ENCODE measurements at regions not wholly inside any gene's neighbourhood (a gene's known extent, or its start where the extent isn't known, plus 50 kb on each side); places are given as distances from the start of the nearest gene placed in this dataset.
"Not testable (repeated sequence)": the region's sequence is repeated elsewhere in the genome, so short reads cannot be mapped to it uniquely, and the experiment has no call there.

- no peak for ATAC-seq
- intact Hi-C loops (cut with DNase I) = no loop called here
Measured at GRCh38 chr5:118522626-118523025, 465.7 kb downstream of the DTWD2 start.

DNA sequence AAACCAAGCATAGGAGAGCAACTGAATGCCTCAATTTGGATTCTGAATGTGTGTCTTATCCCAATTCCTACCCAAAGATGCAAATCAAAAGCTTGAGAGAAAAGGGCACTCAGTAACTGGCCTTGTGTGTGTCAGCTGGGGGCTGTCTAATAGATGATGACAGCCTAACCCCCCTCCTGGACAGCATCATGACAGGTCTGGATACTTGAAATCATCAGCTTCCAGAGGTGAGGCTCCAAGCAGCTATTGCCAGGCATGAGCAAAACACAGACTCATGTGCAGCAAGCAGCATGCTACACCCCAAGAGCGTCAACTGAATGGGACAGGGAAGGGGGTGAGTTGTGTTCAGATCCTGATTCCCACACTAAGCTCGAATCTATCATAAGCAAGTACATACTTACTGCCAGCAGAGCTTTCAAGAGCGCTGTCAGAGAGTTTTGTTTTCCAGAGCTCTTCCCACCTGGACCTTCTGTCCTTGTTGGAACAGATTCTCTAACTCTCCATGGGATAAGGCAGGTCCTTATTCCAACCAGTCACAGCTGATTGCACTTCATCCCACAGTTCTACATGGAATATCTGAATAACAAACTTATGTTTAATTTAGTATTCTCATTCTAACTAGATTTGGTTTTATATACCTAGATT is 467.5 kb downstream of the DTWD2 start:
- DNase-seq (ENCODE audit: low spot score) = no peak
- no peak for ATAC-seq
- intact Hi-C loops (cut with DNase I) = no loop called here

More at GRCh38 chr5:118522626-118523025, 465.7 kb downstream of the DTWD2 start:
- no peak for DNase-seq (ENCODE audit: low spot score)

DNA sequence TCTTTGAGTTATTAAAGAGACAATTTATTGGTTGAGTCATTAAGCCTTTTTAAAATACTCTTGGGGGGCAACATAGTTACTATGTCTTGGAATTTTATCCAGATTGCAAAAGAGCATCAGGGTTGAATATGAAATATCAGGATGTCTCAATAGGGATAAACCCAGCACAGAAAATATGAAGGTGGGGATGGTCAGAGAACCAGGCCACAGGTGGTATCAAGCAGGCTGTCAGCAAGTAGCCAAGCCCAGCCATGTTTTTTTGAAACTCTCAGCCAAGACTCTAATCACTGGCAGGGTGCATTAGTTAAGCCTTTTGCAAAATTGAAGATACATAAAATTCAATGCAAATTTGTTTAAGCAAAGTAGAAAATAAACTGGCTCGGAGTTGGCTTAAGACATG is 468.9 kb downstream of the DTWD2 start:
- DNase-seq (ENCODE audit: low spot score) (no peak), ATAC-seq (no peak)
- intact Hi-C loops (cut with DNase I) = no loop called here

GRCh38 chr5:118518720-118519119 is 469.6 kb downstream of the DTWD2 start:
- intact Hi-C loops (cut with DNase I) = no loop called here
- no peak for ATAC-seq
- DNase-seq (ENCODE audit: low spot score) = no peak

- intact Hi-C loops (cut with DNase I) = no loop called here
- DNase-seq (ENCODE audit: low spot score) (no peak), ATAC-seq (no peak)
Measured at GRCh38 chr5:118511846-118512245, 476.5 kb downstream of the DTWD2 start.

- no peak for ATAC-seq
- intact Hi-C loops (cut with DNase I) = no loop called here
- no peak for DNase-seq (ENCODE audit: low spot score)
Measured at GRCh38 chr5:118506217-118506852, 482.0 kb downstream of the DTWD2 start.

DNA sequence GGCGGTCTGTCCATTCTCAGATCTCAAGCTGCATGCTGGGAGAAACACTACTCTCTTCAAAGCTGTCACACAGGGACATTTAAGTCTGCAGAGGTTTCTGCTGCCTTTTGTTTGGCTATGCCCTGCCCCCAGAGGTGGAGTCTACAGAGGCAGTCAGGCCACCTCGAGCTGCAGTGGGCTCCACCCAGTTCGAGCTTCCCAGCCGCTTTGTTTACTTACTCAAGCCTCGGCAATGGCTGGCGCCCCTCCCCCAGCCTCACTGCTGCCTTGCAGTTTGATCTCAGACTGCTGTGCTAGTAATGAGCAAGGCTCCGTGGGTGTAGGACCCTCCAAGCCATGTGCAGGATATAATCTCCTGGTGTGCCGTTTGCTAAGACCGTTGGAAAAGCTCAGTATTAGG is 486.1 kb downstream of the DTWD2 start:
- ATAC-seq; intact Hi-C loops (cut with DNase I); DNase-seq (ENCODE audit: low spot score): not testable (repeated sequence)

DNA sequence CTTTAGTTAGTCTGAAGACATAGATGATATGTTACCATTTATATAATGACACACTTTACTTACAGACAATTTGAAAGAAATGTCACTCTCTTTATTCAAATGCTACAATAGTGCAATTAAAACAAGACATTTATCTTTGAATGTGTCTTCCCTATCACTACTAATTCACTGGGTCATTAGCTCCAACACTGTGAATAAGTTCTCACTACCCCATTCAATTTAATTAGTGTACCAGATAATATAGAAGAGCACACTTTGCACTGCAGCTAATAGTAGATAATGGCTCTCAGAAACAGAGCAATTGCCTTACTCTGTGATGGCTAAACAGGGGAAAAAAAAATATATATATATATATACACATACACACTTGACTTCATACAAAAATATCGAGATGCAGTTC is 497.0 kb downstream of the DTWD2 start:
- no peak for ATAC-seq
- DNase-seq (ENCODE audit: low spot score) = no peak

DNA sequence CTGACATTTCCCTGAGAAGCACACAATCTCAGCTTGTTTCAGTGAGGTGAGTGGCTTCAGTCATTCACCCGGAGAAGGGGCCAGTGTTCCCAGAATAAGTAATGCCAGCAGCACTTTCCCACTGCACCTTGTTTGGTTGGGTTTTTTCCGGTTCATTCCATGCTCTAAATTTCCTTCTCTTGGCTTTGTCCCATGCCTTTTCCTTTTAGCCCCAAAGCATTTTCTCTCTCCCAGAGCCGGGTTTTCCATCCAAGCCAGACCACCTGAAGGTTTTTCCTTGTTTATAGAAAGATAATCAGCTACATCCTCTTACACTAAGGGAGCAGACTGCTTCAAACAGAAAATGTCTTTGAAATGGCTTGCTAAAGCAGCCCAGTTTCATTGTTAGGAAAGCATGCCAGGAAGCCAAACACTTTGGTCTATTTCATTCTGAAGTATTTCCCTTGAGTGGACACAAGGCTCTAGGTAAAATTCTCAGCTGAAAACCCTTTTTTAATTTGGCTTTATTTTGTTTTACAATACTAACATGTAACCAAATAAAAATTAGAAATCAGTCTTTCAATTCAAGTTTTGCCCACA is 501.6 kb downstream of the DTWD2 start:
- no peak for ATAC-seq
- DNase-seq (ENCODE audit: low spot score) = no peak
- intact Hi-C loops (cut with DNase I) = no loop called here

More for the DNA sequence above, 497.0 kb downstream of the DTWD2 start:
- intact Hi-C loops (cut with DNase I) = no loop called here

DNA sequence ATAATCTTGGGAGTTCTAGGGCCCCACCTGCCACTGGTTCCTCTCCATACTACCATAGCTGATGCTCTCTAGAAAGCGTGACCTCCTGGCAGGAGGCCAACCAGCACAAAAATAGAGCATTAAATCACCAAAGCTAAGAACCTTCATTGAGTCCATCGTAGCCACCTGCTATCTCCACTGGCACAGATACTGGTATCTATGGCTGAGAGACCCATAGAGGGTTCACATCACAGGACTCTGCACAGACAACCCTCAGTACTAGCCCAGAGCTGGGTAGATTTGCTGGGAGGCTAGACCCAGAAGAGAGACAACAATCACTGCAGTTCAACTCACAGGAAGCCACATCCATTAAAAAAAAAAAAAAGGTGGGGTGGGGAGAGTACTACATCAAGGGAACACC is 509.1 kb downstream of the DTWD2 start:
- intact Hi-C loops (cut with DNase I) = no loop called here
- ATAC-seq (no peak), DNase-seq (ENCODE audit: low spot score) (no peak)

DNA sequence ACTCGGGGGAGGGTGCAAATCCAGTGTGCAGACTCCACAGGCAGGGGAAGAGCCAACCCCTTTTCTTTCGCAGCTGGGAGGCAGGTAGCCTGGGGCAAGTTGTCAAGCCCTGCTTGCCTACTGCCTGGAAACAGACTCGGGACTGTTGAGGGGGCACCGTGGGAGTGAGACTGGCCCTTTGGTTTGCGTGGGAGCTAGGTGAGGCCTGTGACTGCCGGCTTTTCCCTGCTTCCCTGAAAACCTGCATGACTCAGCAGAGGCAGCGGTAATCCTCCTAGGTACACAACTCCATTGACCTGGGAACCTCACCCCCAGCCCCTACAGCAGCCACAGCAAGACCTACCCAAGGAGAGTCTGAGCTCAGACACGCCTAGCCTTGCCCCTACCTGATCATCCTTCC is 509.5 kb downstream of the DTWD2 start:
- ATAC-seq = no peak
- no peak for DNase-seq (ENCODE audit: low spot score)
- intact Hi-C loops (cut with DNase I) = no loop called here

GRCh38 chr5:118468085-118468484 is 520.3 kb downstream of the DTWD2 start:
- intact Hi-C loops (cut with DNase I) = no loop called here
- no peak for ATAC-seq
- no peak for DNase-seq (ENCODE audit: low spot score)

- ATAC-seq (no peak), DNase-seq (ENCODE audit: low spot score) (no peak)
- intact Hi-C loops (cut with DNase I) = no loop called here
Measured at GRCh38 chr5:118467103-118467502, 521.2 kb downstream of the DTWD2 start.

DNA sequence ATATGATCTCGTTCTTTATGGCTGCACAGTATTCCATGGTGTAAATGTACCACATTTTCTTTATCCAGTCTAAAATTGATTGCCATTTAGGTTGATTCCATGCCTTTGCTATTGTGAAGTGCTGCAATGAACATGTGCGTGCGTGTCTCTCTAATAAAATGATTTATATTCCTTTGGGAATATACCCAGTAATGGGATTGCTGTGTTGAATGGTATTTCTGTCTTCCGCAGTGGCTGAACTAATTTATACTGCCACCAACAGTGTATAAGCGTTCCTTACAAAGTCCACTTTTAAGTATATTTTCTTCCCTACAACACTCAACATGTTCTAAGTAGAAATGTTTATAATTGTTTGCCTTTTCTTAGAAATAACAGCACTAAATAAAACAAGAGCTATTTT is 521.9 kb downstream of the DTWD2 start:
- DNase-seq (ENCODE audit: low spot score) = no peak
- no peak for ATAC-seq
- intact Hi-C loops (cut with DNase I) = no loop called here

DNA sequence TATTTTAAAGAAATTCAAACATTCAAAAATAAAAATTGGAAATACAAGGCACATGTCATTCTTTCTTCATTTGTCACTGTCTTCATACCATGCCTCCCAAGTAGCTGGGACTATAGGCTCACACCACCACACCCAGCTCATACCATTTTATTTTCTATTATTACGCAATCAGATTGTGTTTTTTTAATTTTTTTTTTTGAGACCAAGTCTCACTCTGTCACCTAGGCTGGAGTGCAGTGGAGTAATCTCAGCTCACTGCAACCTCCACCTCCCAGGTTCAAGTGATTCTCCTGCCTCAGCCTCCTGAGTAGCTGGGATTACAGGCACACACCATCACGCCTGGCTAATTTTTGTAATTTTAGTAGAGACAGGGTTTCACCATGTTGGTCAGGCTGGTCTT is 526.1 kb downstream of the DTWD2 start:
- not testable (repeated sequence) for ATAC-seq

DNA sequence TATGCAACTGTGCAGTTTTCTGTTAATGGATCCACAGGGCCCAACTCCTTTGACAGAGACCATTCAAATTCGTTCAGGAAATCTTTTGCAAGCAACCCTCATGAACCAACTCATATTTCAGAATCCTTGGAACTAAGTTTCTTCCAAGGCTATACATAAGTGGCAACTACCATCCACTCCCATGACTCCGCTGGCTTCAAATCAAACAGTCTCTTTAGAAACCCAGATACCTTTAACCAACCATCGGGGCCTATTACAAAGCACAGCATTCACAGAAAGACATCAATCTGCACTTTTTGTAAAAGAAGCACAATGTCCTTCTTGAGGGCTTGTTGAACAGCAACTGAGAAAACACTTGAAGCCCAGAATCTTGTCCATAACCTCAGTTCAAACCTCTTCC is 526.9 kb downstream of the DTWD2 start:
- intact Hi-C loops (cut with DNase I) = no loop called here
- no peak for ATAC-seq
- no peak for DNase-seq (ENCODE audit: low spot score)

More for the DNA sequence above, 526.1 kb downstream of the DTWD2 start:
- DNase-seq (ENCODE audit: low spot score); intact Hi-C loops (cut with DNase I): not testable (repeated sequence)

GRCh38 chr5:118459490-118459889 is 528.9 kb downstream of the DTWD2 start:
- ATAC-seq (no peak), DNase-seq (ENCODE audit: low spot score) (no peak)
- intact Hi-C loops (cut with DNase I) = no loop called here

- DNase-seq (ENCODE audit: low spot score) = no peak
- no peak for ATAC-seq
- intact Hi-C loops (cut with DNase I) = no loop called here
Measured at GRCh38 chr5:118456085-118456484, 532.3 kb downstream of the DTWD2 start.

DNA sequence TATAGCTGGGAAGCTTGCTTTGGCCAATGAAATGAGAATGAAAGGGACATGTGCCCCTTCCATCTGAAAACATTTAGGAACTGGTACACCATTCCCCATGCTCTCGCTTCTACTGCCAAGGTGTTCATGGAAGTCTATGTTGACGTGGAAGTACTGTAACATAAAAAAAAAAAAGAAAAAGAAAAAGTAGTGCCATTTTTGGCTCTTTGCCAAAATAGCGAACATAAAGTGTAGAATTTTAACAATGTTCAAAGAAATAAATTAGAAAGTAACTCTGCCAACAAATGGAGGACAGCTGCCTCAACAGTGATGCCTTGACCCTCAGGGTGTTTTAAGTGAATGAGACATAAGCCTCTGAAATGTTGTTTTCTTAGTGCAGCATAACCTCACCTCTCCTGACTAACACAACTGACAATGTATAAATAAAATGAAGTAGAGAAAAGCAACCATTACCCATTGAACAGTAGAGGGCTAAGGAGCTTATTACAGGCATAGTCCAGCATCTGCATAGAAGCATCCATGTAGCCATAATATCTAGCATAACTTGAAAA is 536.6 kb downstream of the DTWD2 start:
- intact Hi-C loops (cut with DNase I) = no loop called here
- DNase-seq (ENCODE audit: low spot score) (no peak), ATAC-seq (no peak)

DNA sequence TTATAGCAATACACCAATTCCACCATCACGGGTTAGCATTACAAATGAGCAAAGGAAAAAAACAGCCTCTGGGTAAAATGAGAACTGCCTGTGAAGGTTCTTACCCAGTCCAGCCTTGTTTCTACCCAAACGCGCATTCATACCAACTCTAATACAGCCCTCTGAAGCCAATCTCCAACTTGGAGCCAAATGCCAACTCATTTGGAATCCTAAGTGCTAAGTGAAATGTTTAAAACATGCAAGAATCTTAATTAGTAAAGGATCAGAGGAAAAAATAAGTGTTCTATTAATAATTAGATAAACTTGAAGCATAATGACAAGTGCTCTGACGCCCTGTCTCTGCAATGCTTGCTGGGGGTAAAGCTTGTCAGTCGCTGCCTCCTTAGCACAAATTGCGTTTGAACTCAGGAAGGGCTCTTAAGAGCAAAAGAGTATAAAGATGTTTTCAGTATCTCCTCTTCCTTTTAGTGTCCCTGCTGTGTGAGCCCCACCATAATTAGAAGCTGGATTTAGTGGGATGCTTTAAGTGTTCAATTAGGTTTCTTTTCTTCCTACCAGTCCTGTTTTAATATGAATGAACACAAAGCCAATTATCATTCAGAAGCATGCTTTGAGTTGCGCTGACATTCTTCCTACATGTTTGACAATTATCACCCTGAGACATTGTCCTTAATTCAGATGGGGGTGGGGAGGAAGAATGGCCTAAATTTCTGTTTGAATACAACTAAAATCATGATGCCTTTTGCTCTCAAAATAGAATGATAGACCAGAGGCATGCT is 537.6 kb downstream of the DTWD2 start:
- DNase-seq (ENCODE audit: low spot score) (no peak), ATAC-seq (no peak)
- intact Hi-C loops (cut with DNase I) = no loop called here

Measured in sciatic nerve (tissue), 2 donors.